Uterus (tissue), 3 donors: ENCODE measurements at regions not wholly inside any gene's neighbourhood (a gene's known extent, or its start where the extent isn't known, plus 50 kb on each side); places are given as distances from the start of the nearest gene placed in this dataset.

Experiments used
- DNase-seq, 2 donors: peaks; one replicate each; pipeline ENCODE4 v3.0.0-alpha.2; 2019 to 2020
- H3K27ac ChIP-seq, 2 donors: fragments of 200-600 bp; sonication (generic); 1 replicate in 1 of 2; 2 replicates in 1 of 2; pipeline ENCODE4 v1.5.1; 2016 to 2018
- H3K27me3 ChIP-seq, 2 donors: fragments of 200-600 bp; sonication (generic); one replicate each; pipeline ENCODE4 v1.5.1; 2018 to 2019; ENCODE audit warnings: control low read depth in 1 of 2
- H3K36me3 ChIP-seq, 2 donors: fragments of 200-600 bp; sonication (generic); one replicate each; pipeline ENCODE4 v1.5.1; 2019; ENCODE audit warnings: control low read depth in 1 of 2
- H3K4me1 ChIP-seq, 2 donors: fragments of 200-600 bp; sonication (generic); one replicate each; pipeline ENCODE4 v1.5.1; 2018 to 2019; ENCODE audit warnings: control low read depth in 1 of 2
- H3K4me3 ChIP-seq, 2 donors: fragments of 200-600 bp; sonication (generic); 1 replicate in 1 of 2; 2 replicates in 1 of 2; pipeline ENCODE4 v1.5.1; 2018 to 2019; ENCODE audit warnings: mild to moderate bottlenecking in 1 of 2
- H3K9me3 ChIP-seq, 2 donors: fragments of 200-600 bp; sonication (generic); one replicate each; pipeline ENCODE4 v1.5.1; 2019; ENCODE audit warnings: control low read depth in 1 of 2
- POLR2A ChIP-seq, 2 donors: fragments of 450-650 bp; IDR thresholded peaks; one replicate each; pipeline ENCODE4 v1.6.1; 2016; ENCODE audit warnings: antibody characterized with exemption in 2 of 2, mild to moderate bottlenecking in 1 of 2, moderate library complexity in 1 of 2
- intact Hi-C: fragments of 100-400 bp; cut with DNase I; formaldehyde crosslinking; loops from one replicate; pipeline ENCODE4 v1.15.1; 2023; ENCODE audit warnings: low total_unique reads
- TF ChIP-seq, protein P1 (sequence below), 4 experiments: fragments of 200-600 bp in 2 of 4; fragments of 450-650 bp in 2 of 4; sonication (generic) in 2 of 4; IDR thresholded peaks; one replicate each; pipeline ENCODE4 v1.5.1; 2016 to 2019; ENCODE audit warnings: antibody characterized with exemption in 4 of 4, mild to moderate bottlenecking in 2 of 4, moderate library complexity in 1 of 4
- donor health status: DM: yes; HTN: yes; CAD: no.

DNA sequence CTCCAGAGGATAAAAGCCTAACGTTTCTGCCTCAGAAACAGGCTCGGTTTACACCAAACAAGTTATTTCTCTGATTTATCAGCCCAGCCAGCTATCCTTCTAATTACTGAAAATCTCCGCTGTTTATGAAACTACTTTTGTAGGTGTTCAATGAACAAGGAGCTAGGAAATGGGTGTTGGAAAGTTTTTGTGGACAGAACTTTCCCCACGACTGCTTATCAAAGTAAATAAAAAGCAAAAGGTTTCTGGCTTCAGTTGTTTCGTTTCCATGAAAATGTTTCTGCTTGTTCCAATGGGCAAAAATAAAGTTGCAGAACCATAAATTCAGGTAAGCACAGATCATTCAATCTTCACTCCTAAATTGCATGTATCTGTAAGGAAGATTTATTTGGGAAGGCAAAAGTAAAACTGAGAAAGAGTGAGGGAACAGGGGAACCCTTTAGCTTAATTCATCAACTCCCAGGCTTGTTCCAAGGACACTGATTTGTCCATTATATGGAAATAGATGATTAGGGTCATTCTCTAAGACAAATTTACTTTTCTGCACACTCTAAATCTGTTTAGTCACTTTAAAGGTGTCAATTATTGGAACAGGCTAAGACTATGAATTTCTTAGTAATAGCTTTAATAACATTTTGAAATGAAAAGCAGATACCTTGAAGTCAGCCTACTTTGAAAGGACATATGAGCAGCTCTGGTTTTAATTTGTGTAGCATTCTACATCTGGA is 175.9 kb upstream of the CDKN3 start:
- H3K4me3 ChIP-seq: peak overlapping the region in 1 of 2 donors; percentile 21

DNA sequence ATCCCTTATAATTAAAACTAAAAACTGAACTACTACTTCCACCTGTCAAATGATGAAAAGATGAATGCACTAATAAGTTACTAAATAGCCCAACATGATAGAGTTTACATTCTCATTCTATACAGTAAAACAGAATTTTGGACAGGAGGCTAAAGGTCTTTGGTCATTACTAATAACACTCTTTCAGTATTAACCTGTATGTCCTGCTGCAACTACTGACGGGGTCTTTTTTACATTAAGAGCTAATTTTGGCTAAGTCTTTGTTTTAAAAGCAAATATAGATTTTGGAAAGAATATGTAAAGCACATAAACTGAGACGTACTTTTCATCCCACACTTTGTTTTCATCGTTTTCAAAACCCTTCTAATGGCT is 175.4 kb upstream of the CDKN3 start:
- Histone ChIP-seq H3K27me3 (peaks cover 0 to 11% of the 10 kb centered on the region in 2 donors), H3K9me3 (no peaks in the 10 kb centered on the region), H3K4me1 (peaks cover 0 to 5% of the 10 kb centered on the region in 2 donors), H3K36me3 (no peaks in the 10 kb centered on the region), H3K4me3 (no peak overlapping the region), H3K27ac (no peak overlapping the region)
- no peak for DNase-seq
- TF ChIP-seq, protein P1, sequence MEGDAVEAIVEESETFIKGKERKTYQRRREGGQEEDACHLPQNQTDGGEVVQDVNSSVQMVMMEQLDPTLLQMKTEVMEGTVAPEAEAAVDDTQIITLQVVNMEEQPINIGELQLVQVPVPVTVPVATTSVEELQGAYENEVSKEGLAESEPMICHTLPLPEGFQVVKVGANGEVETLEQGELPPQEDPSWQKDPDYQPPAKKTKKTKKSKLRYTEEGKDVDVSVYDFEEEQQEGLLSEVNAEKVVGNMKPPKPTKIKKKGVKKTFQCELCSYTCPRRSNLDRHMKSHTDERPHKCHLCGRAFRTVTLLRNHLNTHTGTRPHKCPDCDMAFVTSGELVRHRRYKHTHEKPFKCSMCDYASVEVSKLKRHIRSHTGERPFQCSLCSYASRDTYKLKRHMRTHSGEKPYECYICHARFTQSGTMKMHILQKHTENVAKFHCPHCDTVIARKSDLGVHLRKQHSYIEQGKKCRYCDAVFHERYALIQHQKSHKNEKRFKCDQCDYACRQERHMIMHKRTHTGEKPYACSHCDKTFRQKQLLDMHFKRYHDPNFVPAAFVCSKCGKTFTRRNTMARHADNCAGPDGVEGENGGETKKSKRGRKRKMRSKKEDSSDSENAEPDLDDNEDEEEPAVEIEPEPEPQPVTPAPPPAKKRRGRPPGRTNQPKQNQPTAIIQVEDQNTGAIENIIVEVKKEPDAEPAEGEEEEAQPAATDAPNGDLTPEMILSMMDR (IDR thresholded peaks at IDR 0.05): no peak
- TF ChIP-seq POLR2A (IDR thresholded peaks at IDR 0.05): no peak
- intact Hi-C loops: no loop called here

More for the DNA sequence above, 175.9 kb upstream of the CDKN3 start:
- Histone ChIP-seq H3K27ac (no peak overlapping the region), H3K4me1 (peaks cover 0 to 5% of the 10 kb centered on the region in 2 donors), H3K9me3 (no peaks in the 10 kb centered on the region), H3K27me3 (peaks cover 0 to 16% of the 10 kb centered on the region in 2 donors), H3K36me3 (no peaks in the 10 kb centered on the region)
- intact Hi-C loops: no loop called here
- no peak for TF ChIP-seq POLR2A (IDR thresholded peaks at IDR 0.05)
- no peak for DNase-seq

DNA sequence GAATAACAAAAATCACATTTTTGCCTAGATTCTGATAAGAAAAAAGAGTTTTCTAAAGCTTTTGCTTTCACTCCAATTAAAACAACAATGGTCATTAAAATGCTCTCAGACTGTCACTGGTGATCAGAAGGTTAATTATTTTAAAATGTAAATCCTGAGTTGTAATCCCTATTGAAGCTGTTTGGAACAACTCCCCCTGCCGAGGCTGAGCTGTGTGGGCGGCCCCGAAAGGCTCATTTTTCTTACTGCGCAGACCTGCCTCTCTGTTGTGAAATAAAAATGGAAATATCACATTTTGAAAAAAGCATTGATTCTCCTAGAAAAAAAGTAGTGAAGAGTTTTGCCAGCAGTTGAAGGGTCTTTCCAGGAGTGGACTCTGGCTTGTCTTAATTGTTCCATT is 174.8 kb upstream of the CDKN3 start:
- H3K4me3 ChIP-seq: no peak overlapping the region
- H3K27ac ChIP-seq: no peak overlapping the region
- H3K36me3 ChIP-seq: no peaks in the 10 kb centered on the region
- intact Hi-C loops: no loop called here
- DNase-seq: no peak
- no peak for TF ChIP-seq POLR2A (IDR thresholded peaks at IDR 0.05)
- TF ChIP-seq, protein P1 (IDR thresholded peaks at IDR 0.05): no peak
- peaks cover 0 to 5% of the 10 kb centered on the region in 2 donors for H3K4me1 ChIP-seq
- H3K27me3 ChIP-seq: peaks cover 0 to 11% of the 10 kb centered on the region in 2 donors
- no peaks in the 10 kb centered on the region for H3K9me3 ChIP-seq

DNA sequence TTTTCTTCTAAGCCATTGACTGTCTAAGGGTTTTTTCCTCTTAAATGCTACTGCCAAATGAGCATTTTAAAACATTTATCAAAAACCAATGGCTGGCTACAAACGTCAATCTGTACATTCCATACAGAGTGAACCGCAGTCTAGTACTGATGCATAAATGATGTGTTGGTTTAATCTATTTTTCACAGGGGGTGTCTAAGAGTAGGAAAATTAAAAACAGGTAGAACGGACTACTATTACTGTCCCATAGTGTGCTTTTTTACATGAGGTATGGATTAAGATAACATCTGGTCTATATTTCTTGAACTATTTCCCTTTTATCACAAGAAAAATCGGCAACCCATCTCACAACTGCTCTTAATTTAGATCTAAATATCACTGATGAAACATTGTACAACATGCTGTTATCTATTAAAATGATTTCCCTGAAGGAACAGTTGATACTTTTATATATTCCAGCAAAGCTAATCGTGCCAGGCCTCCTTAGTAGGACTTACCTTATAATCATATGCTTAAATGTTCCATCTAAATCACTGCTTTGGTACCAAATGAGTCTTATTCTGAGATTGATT is 172.9 kb upstream of the CDKN3 start:
- H3K27ac ChIP-seq: no peak overlapping the region
- no peaks in the 10 kb centered on the region for H3K9me3 ChIP-seq
- intact Hi-C loops: no loop called here
- H3K27me3 ChIP-seq: no peaks in the 10 kb centered on the region
- TF ChIP-seq, protein P1 (IDR thresholded peaks at IDR 0.05): no peak
- no peak for TF ChIP-seq POLR2A (IDR thresholded peaks at IDR 0.05)
- H3K36me3 ChIP-seq: no peaks in the 10 kb centered on the region
- peaks cover 0 to 5% of the 10 kb centered on the region in 2 donors for H3K4me1 ChIP-seq
- no peak for DNase-seq
- no peak overlapping the region for H3K4me3 ChIP-seq

DNA sequence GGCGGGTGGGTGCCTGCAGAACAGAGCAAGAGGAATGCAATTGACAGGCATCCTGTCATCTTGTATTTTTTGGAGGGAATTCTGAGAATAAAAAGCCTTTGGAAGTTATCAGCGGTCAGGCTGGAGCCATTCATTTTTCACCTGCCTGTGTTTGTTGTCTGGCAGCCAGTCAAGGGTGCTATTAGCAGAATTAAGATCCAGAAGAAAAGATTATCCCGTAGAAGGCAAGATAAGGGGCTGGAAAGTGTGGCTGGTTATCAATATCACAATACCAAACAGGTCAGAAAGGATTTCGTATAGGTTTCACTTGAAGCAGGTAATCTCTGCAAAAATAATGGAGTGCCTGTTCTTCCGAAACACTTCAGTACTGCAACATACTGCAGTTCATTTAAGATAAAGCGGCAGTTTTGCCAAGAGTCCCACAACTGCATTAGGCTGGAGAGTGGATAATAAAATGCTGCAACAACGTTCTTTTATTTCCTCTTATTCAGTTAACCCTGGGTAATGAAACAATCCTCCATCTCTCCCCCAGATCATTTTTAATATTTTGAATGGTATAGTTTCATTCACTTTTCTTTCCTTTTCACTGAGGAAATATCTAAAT is 171.2 kb upstream of the CDKN3 start:
- TF ChIP-seq, protein P1 (IDR thresholded peaks at IDR 0.05): no peak
- TF ChIP-seq POLR2A (IDR thresholded peaks at IDR 0.05): no peak
- intact Hi-C loops: no loop called here
- Histone ChIP-seq H3K9me3 (no peaks in the 10 kb centered on the region), H3K27me3 (no peaks in the 10 kb centered on the region), H3K4me3 (no peak overlapping the region), H3K36me3 (no peaks in the 10 kb centered on the region), H3K4me1 (no peaks in the 10 kb centered on the region), H3K27ac (no peak overlapping the region)
- DNase-seq: no peak
